ENCODE measurements at regions not wholly inside any gene's neighbourhood (a gene's known extent, or its start where the extent isn't known, plus 50 kb on each side); places are given as distances from the start of the nearest gene placed in this dataset.

- no peak for DNase-seq (ENCODE audit: low read depth, low spot score)
- Histone ChIP-seq H3K36me3 (ENCODE audit: control insufficient read depth, insufficient read depth, low read length) (no peaks in the 10 kb centered on the region), H3K27me3 (ENCODE audit: control insufficient read depth, insufficient read depth, low read length) (no peaks in the 10 kb centered on the region), H3K27ac (ENCODE audit: low read length) (no peak overlapping the region; the same call in 1 of the 2 replicates), H3K4me1 (ENCODE audit: control insufficient read depth, insufficient read depth, low read length) (peaks cover 14% of the 10 kb centered on the region), H3K4me3 (ENCODE audit: low read depth in 2 of 2, low read length in 2 of 2) (no peak overlapping the region), H3K9me3 (ENCODE audit: control insufficient read depth, insufficient read depth, low read depth, low read length) (no peaks in the 10 kb centered on the region)
- TF ChIP-seq SIN3A (IDR thresholded peaks at IDR 0.05; ENCODE audit: borderline replicate concordance, insufficient read depth, low read depth, low read length) (no peak), TCF7L2 (IDR thresholded peaks at IDR 0.05; ENCODE audit: low read depth, low read length) (no peak), CTCF (IDR thresholded peaks at IDR 0.05) (no peak), POLR2AphosphoS5 (IDR thresholded peaks at IDR 0.05; ENCODE audit: low read depth, low read length) (no peak), REST (IDR thresholded peaks at IDR 0.05; ENCODE audit: insufficient read depth in 1 of 2, low read depth in 2 of 2, low read length in 1 of 2) (no peak)
- no peak for ATAC-seq
- in situ Hi-C loops (cut with HindIII; ENCODE audit: low pct_unique_long_range_greater_than_20kb, low sequenced_read_pairs) (no loop called here), intact Hi-C loops (cut with micrococcal nuclease; ENCODE audit: unreplicated experiment) (loop anchor here (5.0 kb wide), 1 partner anchor 91 kb away; no protein-coding TSS in a partner anchor)
- CTCF ChIA-PET: no interaction called here
- POLR2A ChIA-PET: no interaction called here
- BruUV-seq (replicated peaks): no TSS peak
These were observed 140.1 kb upstream of the MRPS22 start for GRCh38 chr3:139203752-139204151.

GRCh38 chr3:139204728-139205127, 139.1 kb upstream of the MRPS22 start:
- intact Hi-C loops (cut with micrococcal nuclease; ENCODE audit: unreplicated experiment) (loop anchor here (5.0 kb wide), 1 partner anchor 92 kb away; no protein-coding TSS in a partner anchor), in situ Hi-C loops (cut with HindIII; ENCODE audit: low pct_unique_long_range_greater_than_20kb, low sequenced_read_pairs) (no loop called here)
- H3K4me1 ChIP-seq (ENCODE audit: control insufficient read depth, insufficient read depth, low read length): peaks cover 5% of the 10 kb centered on the region; the same call in 1 of the 2 replicates
- no peak overlapping the region for H3K4me3 ChIP-seq (ENCODE audit: low read depth in 2 of 2, low read length in 2 of 2)
- no peaks in the 10 kb centered on the region for H3K9me3 ChIP-seq (ENCODE audit: control insufficient read depth, insufficient read depth, low read depth, low read length)
- no peaks in the 10 kb centered on the region for H3K36me3 ChIP-seq (ENCODE audit: control insufficient read depth, insufficient read depth, low read length)
- ChIA-PET CTCF (no interaction called here), POLR2A (no interaction called here)
- BruUV-seq (replicated peaks): no TSS peak
- TF ChIP-seq TCF7L2 (IDR thresholded peaks at IDR 0.05; ENCODE audit: low read depth, low read length) (no peak), SIN3A (IDR thresholded peaks at IDR 0.05; ENCODE audit: borderline replicate concordance, insufficient read depth, low read depth, low read length) (no peak), CTCF (IDR thresholded peaks at IDR 0.05) (no peak), REST (IDR thresholded peaks at IDR 0.05; ENCODE audit: insufficient read depth in 1 of 2, low read depth in 2 of 2, low read length in 1 of 2) (no peak), POLR2AphosphoS5 (IDR thresholded peaks at IDR 0.05; ENCODE audit: low read depth, low read length) (no peak)
- no peak overlapping the region for H3K27ac ChIP-seq (ENCODE audit: low read length)
- ATAC-seq (no peak), DNase-seq (ENCODE audit: low read depth, low spot score) (no peak)
- no peaks in the 10 kb centered on the region for H3K27me3 ChIP-seq (ENCODE audit: control insufficient read depth, insufficient read depth, low read length)

All from Panc1 (cell line).